ENCODE measurements at regions not wholly inside any gene's neighbourhood (a gene's known extent, or its start where the extent isn't known, plus 50 kb on each side); places are given as distances from the start of the nearest gene placed in this dataset.
"Not testable (repeated sequence)": the region's sequence is repeated elsewhere in the genome, so short reads cannot be mapped to it uniquely, and the experiment has no call there.

- Mint-ChIP-seq H3K9me3 (peaks cover 4% of the 10 kb centered on the region), H3K27me3 (peaks cover 0 to 2% of the 10 kb centered on the region in 2 donors), H3K4me1 (ENCODE audit: low read depth in 2 of 2) (no peaks in the 10 kb centered on the region), H3K4me3 (no peak overlapping the region), H3K27ac (no peak overlapping the region), H3K36me3 (no peaks in the 10 kb centered on the region)
- DNase-seq (ENCODE audit: low spot score), result no peak
- ATAC-seq, result no peak
Measured at GRCh38 chr1:99546432-99547416, 99.2 kb upstream of the PALMD start.

- DNase-seq (ENCODE audit: low spot score) (no peak), ATAC-seq (no peak)
- Mint-ChIP-seq H3K36me3 (no peaks in the 10 kb centered on the region), H3K27me3 (no peaks in the 10 kb centered on the region), H3K27ac (no peak overlapping the region), H3K4me3 (no peak overlapping the region), H3K9me3 (peaks cover 4% of the 10 kb centered on the region), H3K4me1 (ENCODE audit: low read depth in 2 of 2) (no peaks in the 10 kb centered on the region)
Measured at GRCh38 chr1:99548943-99549605, 96.8 kb upstream of the PALMD start.

- DNase-seq (ENCODE audit: low spot score) (no peak), ATAC-seq (no peak)
- Mint-ChIP-seq H3K27ac (no peak overlapping the region), H3K27me3 (no peaks in the 10 kb centered on the region), H3K9me3 (peaks cover 10% of the 10 kb centered on the region), H3K4me3 (no peak overlapping the region), H3K4me1 (ENCODE audit: low read depth in 2 of 2) (no peaks in the 10 kb centered on the region), H3K36me3 (no peaks in the 10 kb centered on the region)
Measured at GRCh38 chr1:99550198-99550597, 95.7 kb upstream of the PALMD start.

GRCh38 chr1:99551812-99552614 lies 93.9 kb upstream of the PALMD start:
- no peak overlapping the region for H3K4me3 Mint-ChIP-seq
- peaks cover 12% of the 10 kb centered on the region for H3K9me3 Mint-ChIP-seq
- H3K36me3 Mint-ChIP-seq, result no peaks in the 10 kb centered on the region
- DNase-seq (ENCODE audit: low spot score) (no peak), ATAC-seq (no peak)
- no peak overlapping the region for H3K27ac Mint-ChIP-seq
- no peaks in the 10 kb centered on the region for H3K27me3 Mint-ChIP-seq
- H3K4me1 Mint-ChIP-seq (ENCODE audit: low read depth in 2 of 2), result no peaks in the 10 kb centered on the region

GRCh38 chr1:99553301-99553700 lies 92.6 kb upstream of the PALMD start:
- peaks cover 19% of the 10 kb centered on the region for H3K9me3 Mint-ChIP-seq
- no peaks in the 10 kb centered on the region for H3K36me3 Mint-ChIP-seq
- ATAC-seq (no peak), DNase-seq (ENCODE audit: low spot score) (no peak)
- H3K27ac Mint-ChIP-seq, result no peak overlapping the region
- H3K4me1 Mint-ChIP-seq (ENCODE audit: low read depth in 2 of 2), result no peaks in the 10 kb centered on the region
- no peak overlapping the region for H3K4me3 Mint-ChIP-seq
- H3K27me3 Mint-ChIP-seq, result no peaks in the 10 kb centered on the region

GRCh38 chr1:99553819-99554218 lies 92.1 kb upstream of the PALMD start:
- not testable (repeated sequence) for H3K4me3 Mint-ChIP-seq; H3K4me1 Mint-ChIP-seq (ENCODE audit: low read depth in 2 of 2); ATAC-seq; H3K27ac Mint-ChIP-seq; DNase-seq (ENCODE audit: low spot score); H3K27me3 Mint-ChIP-seq; H3K36me3 Mint-ChIP-seq
- H3K9me3 Mint-ChIP-seq, result peaks cover 19% of the 10 kb centered on the region

- no peaks in the 10 kb centered on the region for H3K4me1 Mint-ChIP-seq (ENCODE audit: low read depth in 2 of 2)
- H3K27me3 Mint-ChIP-seq, result no peaks in the 10 kb centered on the region
- H3K9me3 Mint-ChIP-seq, result peaks cover 19% of the 10 kb centered on the region
- no peak for ATAC-seq
- H3K27ac Mint-ChIP-seq, result no peak overlapping the region
- H3K4me3 Mint-ChIP-seq, result no peak overlapping the region
- no peak for DNase-seq (ENCODE audit: low spot score)
- no peaks in the 10 kb centered on the region for H3K36me3 Mint-ChIP-seq
Measured at GRCh38 chr1:99554727-99555126, 91.2 kb upstream of the PALMD start.

- DNase-seq (ENCODE audit: low spot score) (no peak), ATAC-seq (no peak)
- Mint-ChIP-seq H3K9me3 (peaks cover 15% of the 10 kb centered on the region), H3K4me3 (no peak overlapping the region), H3K27me3 (no peaks in the 10 kb centered on the region), H3K4me1 (ENCODE audit: low read depth in 2 of 2) (no peaks in the 10 kb centered on the region), H3K36me3 (no peaks in the 10 kb centered on the region), H3K27ac (no peak overlapping the region)
Measured at GRCh38 chr1:99557546-99558202, 88.2 kb upstream of the PALMD start.

- Mint-ChIP-seq H3K4me1 (ENCODE audit: low read depth in 2 of 2) (no peaks in the 10 kb centered on the region), H3K4me3 (no peak overlapping the region), H3K36me3 (no peaks in the 10 kb centered on the region), H3K27me3 (no peaks in the 10 kb centered on the region), H3K9me3 (peaks cover 15% of the 10 kb centered on the region), H3K27ac (no peak overlapping the region)
- DNase-seq (ENCODE audit: low spot score) (no peak), ATAC-seq (no peak)
Measured at GRCh38 chr1:99559166-99559565, 86.7 kb upstream of the PALMD start.

- Mint-ChIP-seq H3K4me3 (no peak overlapping the region), H3K4me1 (ENCODE audit: low read depth in 2 of 2) (no peaks in the 10 kb centered on the region), H3K27ac (no peak overlapping the region), H3K9me3 (peaks cover 9% of the 10 kb centered on the region), H3K36me3 (no peaks in the 10 kb centered on the region), H3K27me3 (no peaks in the 10 kb centered on the region)
- DNase-seq (ENCODE audit: low spot score) (no peak), ATAC-seq (no peak)
Measured at GRCh38 chr1:99560207-99561040, 85.5 kb upstream of the PALMD start.

GRCh38 chr1:99561952-99562351 lies 84.0 kb upstream of the PALMD start:
- H3K4me3 Mint-ChIP-seq, result no peak overlapping the region
- H3K9me3 Mint-ChIP-seq, result peaks cover 7% of the 10 kb centered on the region
- no peak for DNase-seq (ENCODE audit: low spot score)
- H3K4me1 Mint-ChIP-seq (ENCODE audit: low read depth in 2 of 2), result no peaks in the 10 kb centered on the region
- no peak overlapping the region for H3K27ac Mint-ChIP-seq
- peaks cover 0 to 2% of the 10 kb centered on the region in 2 donors for H3K27me3 Mint-ChIP-seq
- no peak for ATAC-seq
- no peaks in the 10 kb centered on the region for H3K36me3 Mint-ChIP-seq

- Mint-ChIP-seq H3K4me1 (ENCODE audit: low read depth in 2 of 2) (no peaks in the 10 kb centered on the region), H3K36me3 (no peaks in the 10 kb centered on the region), H3K9me3 (no peaks in the 10 kb centered on the region), H3K4me3 (no peak overlapping the region), H3K27me3 (peaks cover 2 to 9% of the 10 kb centered on the region in 2 donors), H3K27ac (no peak overlapping the region)
- no peak for ATAC-seq
- no peak for DNase-seq (ENCODE audit: low spot score)
Measured at GRCh38 chr1:99565606-99566289, 80.2 kb upstream of the PALMD start.
